ENCODE measurements at regions not wholly inside any gene's neighbourhood (a gene's known extent, or its start where the extent isn't known, plus 50 kb on each side); places are given as distances from the start of the nearest gene placed in this dataset.

- no peak overlapping the region for H2AFZ ChIP-seq (ENCODE audit: low read length)
- DNase-seq (ENCODE audit: low spot score) (no peak), FAIRE-seq (no peak), ATAC-seq (no peak)
- no peak overlapping the region for H3K27ac ChIP-seq (ENCODE audit: extremely low read length, insufficient read depth, low read length)
- no peaks in the 10 kb centered on the region for H3K9me3 ChIP-seq (ENCODE audit: low read length)
- in situ Hi-C loops (cut with HindIII; ENCODE audit: extremely low pct_ligation_motif_present, low pct_unique_long_range_greater_than_20kb), result no loop called here
- H3K36me3 ChIP-seq (replicated peaks in 1 of 2; ENCODE audit: control insufficient read depth in 1 of 2, insufficient read depth in 2 of 2, low read length in 2 of 2), result no peaks in the 10 kb centered on the region
- H3K4me1 ChIP-seq (ENCODE audit: insufficient read depth, low read length), result no peaks in the 10 kb centered on the region
- H3K27me3 ChIP-seq (ENCODE audit: control insufficient read depth in 1 of 2, insufficient read depth in 2 of 2, low read length in 2 of 2), result no peaks in the 10 kb centered on the region
- CTCF ChIA-PET (ENCODE audit: low intra/inter-chr PET ratio, low total read pairs), result no interaction called here
- no TSS peak for BruUV-seq (replicated peaks)
- no peak overlapping the region for H3K4me3 ChIP-seq (replicated peaks in 1 of 3; ENCODE audit: insufficient read depth in 1 of 3, low read depth in 2 of 3, low read length in 3 of 3)
- intact Hi-C loops (cut with micrococcal nuclease; ENCODE audit: unreplicated experiment), result no loop called here
- no peaks in the 10 kb centered on the region for H4K20me1 ChIP-seq (ENCODE audit: insufficient read depth, low read length)
- H3K4me2 ChIP-seq (ENCODE audit: low read depth, low read length), result no peak overlapping the region
- POLR2A ChIA-PET, result no interaction called here
- no peaks in the 10 kb centered on the region for H3K79me2 ChIP-seq (ENCODE audit: insufficient read depth, low read length)
- no peak overlapping the region for H3K9ac ChIP-seq (ENCODE audit: insufficient read depth, low read depth, low read length)
- no peak for TF ChIP-seq ZNF589 (CRISPR knock-in tag; conservative IDR thresholded peaks at IDR 0.05)
- TF ChIP-seq NFYC (CRISPR knock-in tag; IDR thresholded peaks at IDR 0.05), result no peak
- 4% methylated on average over 2 of the region's 2 CpGs for WGBS (ENCODE audit: low lambda C conversion rate)
Observed at GRCh38 chr1:115558275-115558674, 83.5 kb upstream of the VANGL1 start.

GRCh38 chr1:115557715-115558114 lies 84.1 kb upstream of the VANGL1 start:
- no peak overlapping the region for H3K27ac ChIP-seq (ENCODE audit: extremely low read length, insufficient read depth, low read length)
- no peaks in the 10 kb centered on the region for H3K36me3 ChIP-seq (replicated peaks in 1 of 2; ENCODE audit: control insufficient read depth in 1 of 2, insufficient read depth in 2 of 2, low read length in 2 of 2)
- H3K4me3 ChIP-seq (replicated peaks in 1 of 3; ENCODE audit: insufficient read depth in 1 of 3, low read depth in 2 of 3, low read length in 3 of 3), result no peak overlapping the region
- ATAC-seq (no peak), DNase-seq (ENCODE audit: low spot score) (no peak), FAIRE-seq (no peak)
- CTCF ChIA-PET (ENCODE audit: low intra/inter-chr PET ratio, low total read pairs), result no interaction called here
- intact Hi-C loops (cut with micrococcal nuclease; ENCODE audit: unreplicated experiment) (no loop called here), in situ Hi-C loops (cut with HindIII; ENCODE audit: extremely low pct_ligation_motif_present, low pct_unique_long_range_greater_than_20kb) (no loop called here)
- BruUV-seq (replicated peaks), result no TSS peak
- POLR2A ChIA-PET, result no interaction called here
- H3K4me1 ChIP-seq (ENCODE audit: insufficient read depth, low read length), result no peaks in the 10 kb centered on the region
- H3K79me2 ChIP-seq (ENCODE audit: insufficient read depth, low read length), result no peaks in the 10 kb centered on the region
- H3K9ac ChIP-seq (ENCODE audit: insufficient read depth, low read depth, low read length), result no peak overlapping the region
- no peak overlapping the region for H2AFZ ChIP-seq (ENCODE audit: low read length)
- no peaks in the 10 kb centered on the region for H3K27me3 ChIP-seq (ENCODE audit: control insufficient read depth in 1 of 2, insufficient read depth in 2 of 2, low read length in 2 of 2)
- H4K20me1 ChIP-seq (ENCODE audit: insufficient read depth, low read length), result no peaks in the 10 kb centered on the region
- 0% methylated on average over 1 of the region's 1 CpG for WGBS (ENCODE audit: low lambda C conversion rate)
- no peaks in the 10 kb centered on the region for H3K9me3 ChIP-seq (ENCODE audit: low read length)
- no peak overlapping the region for H3K4me2 ChIP-seq (ENCODE audit: low read depth, low read length)
- TF ChIP-seq ZNF484 (CRISPR knock-in tag; IDR thresholded peaks at IDR 0.05; ENCODE audit: borderline replicate concordance, low read depth) (no peak), KDM5B (CRISPR knock-in tag; IDR thresholded peaks at IDR 0.05; ENCODE audit: borderline replicate concordance) (no peak), FOXK2 (IDR thresholded peaks at IDR 0.05) (no peak), LRRFIP1 (CRISPR knock-in tag; conservative IDR thresholded peaks at IDR 0.05) (no peak), PRPF4 (IDR thresholded peaks at IDR 0.05; ENCODE audit: low read depth, low read length, poor library complexity, severe bottlenecking) (no peak), JUND (CRISPR knock-in tag; IDR thresholded peaks at IDR 0.05) (no peak), SALL1 (CRISPR knock-in tag; IDR thresholded peaks at IDR 0.05) (no peak), ZSCAN25 (CRISPR knock-in tag; IDR thresholded peaks at IDR 0.05) (no peak), BORCS8-MEF2B (CRISPR knock-in tag; IDR thresholded peaks at IDR 0.05) (no peak), BCL6 (CRISPR knock-in tag; IDR thresholded peaks at IDR 0.05) (no peak), RFXAP (CRISPR knock-in tag; IDR thresholded peaks at IDR 0.05; ENCODE audit: borderline replicate concordance) (no peak), SRSF9 (IDR thresholded peaks at IDR 0.05; ENCODE audit: borderline replicate concordance, insufficient read depth, low read depth, low read length, poor library complexity, severe bottlenecking) (no peak)
- TF ChIP-seq, protein P1, sequence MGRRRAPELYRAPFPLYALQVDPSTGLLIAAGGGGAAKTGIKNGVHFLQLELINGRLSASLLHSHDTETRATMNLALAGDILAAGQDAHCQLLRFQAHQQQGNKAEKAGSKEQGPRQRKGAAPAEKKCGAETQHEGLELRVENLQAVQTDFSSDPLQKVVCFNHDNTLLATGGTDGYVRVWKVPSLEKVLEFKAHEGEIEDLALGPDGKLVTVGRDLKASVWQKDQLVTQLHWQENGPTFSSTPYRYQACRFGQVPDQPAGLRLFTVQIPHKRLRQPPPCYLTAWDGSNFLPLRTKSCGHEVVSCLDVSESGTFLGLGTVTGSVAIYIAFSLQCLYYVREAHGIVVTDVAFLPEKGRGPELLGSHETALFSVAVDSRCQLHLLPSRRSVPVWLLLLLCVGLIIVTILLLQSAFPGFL (CRISPR knock-in tag; IDR thresholded peaks at IDR 0.05), result no peak
- TF ChIP-seq, protein P2, sequence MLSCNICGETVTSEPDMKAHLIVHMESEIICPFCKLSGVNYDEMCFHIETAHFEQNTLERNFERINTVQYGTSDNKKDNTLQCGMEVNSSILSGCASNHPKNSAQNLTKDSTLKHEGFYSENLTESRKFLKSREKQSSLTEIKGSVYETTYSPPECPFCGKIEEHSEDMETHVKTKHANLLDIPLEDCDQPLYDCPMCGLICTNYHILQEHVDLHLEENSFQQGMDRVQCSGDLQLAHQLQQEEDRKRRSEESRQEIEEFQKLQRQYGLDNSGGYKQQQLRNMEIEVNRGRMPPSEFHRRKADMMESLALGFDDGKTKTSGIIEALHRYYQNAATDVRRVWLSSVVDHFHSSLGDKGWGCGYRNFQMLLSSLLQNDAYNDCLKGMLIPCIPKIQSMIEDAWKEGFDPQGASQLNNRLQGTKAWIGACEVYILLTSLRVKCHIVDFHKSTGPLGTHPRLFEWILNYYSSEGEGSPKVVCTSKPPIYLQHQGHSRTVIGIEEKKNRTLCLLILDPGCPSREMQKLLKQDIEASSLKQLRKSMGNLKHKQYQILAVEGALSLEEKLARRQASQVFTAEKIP (CRISPR knock-in tag; IDR thresholded peaks at IDR 0.05; ENCODE audit: borderline replicate concordance), result no peak

All from HepG2 (cell line).